ENCODE measurements at regions not wholly inside any gene's neighbourhood (a gene's known extent, or its start where the extent isn't known, plus 50 kb on each side); places are given as distances from the start of the nearest gene placed in this dataset.

DNA sequence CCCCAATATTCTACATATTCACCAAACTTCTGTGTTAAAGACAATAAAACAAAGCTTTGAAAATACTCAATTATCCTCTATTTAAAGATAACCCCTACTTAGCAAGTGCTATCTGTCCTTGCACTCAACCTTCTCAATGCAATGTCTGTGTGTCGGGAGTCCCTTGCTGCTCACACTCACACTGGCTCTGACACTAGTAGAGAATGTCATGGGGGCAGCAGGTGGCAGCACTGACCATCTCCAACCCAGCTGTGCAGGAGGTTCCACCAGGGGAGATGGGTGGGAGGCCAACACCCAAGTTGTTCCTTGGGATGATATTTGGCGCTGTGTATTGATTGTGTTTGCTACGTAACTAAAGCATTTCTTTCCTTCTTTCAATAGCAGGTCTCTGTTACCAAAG is 59.4 kb upstream of the SIMC1 start:
- H3K4me3 ChIP-seq (ENCODE audit: low read depth in 2 of 2, low read length in 2 of 2), result no peak overlapping the region
- in situ Hi-C loops (cut with HindIII; ENCODE audit: low pct_unique_long_range_greater_than_20kb, low sequenced_read_pairs) (no loop called here), intact Hi-C loops (cut with micrococcal nuclease; ENCODE audit: unreplicated experiment) (no loop called here)
- TF ChIP-seq POLR2AphosphoS5 (IDR thresholded peaks at IDR 0.05; ENCODE audit: low read depth, low read length) (no peak), SIN3A (IDR thresholded peaks at IDR 0.05; ENCODE audit: borderline replicate concordance, insufficient read depth, low read depth, low read length) (no peak), TCF7L2 (IDR thresholded peaks at IDR 0.05; ENCODE audit: low read depth, low read length) (no peak)
- TF ChIP-seq, protein P1, sequence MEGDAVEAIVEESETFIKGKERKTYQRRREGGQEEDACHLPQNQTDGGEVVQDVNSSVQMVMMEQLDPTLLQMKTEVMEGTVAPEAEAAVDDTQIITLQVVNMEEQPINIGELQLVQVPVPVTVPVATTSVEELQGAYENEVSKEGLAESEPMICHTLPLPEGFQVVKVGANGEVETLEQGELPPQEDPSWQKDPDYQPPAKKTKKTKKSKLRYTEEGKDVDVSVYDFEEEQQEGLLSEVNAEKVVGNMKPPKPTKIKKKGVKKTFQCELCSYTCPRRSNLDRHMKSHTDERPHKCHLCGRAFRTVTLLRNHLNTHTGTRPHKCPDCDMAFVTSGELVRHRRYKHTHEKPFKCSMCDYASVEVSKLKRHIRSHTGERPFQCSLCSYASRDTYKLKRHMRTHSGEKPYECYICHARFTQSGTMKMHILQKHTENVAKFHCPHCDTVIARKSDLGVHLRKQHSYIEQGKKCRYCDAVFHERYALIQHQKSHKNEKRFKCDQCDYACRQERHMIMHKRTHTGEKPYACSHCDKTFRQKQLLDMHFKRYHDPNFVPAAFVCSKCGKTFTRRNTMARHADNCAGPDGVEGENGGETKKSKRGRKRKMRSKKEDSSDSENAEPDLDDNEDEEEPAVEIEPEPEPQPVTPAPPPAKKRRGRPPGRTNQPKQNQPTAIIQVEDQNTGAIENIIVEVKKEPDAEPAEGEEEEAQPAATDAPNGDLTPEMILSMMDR (IDR thresholded peaks at IDR 0.05), result no peak
- TF ChIP-seq, protein P2, sequence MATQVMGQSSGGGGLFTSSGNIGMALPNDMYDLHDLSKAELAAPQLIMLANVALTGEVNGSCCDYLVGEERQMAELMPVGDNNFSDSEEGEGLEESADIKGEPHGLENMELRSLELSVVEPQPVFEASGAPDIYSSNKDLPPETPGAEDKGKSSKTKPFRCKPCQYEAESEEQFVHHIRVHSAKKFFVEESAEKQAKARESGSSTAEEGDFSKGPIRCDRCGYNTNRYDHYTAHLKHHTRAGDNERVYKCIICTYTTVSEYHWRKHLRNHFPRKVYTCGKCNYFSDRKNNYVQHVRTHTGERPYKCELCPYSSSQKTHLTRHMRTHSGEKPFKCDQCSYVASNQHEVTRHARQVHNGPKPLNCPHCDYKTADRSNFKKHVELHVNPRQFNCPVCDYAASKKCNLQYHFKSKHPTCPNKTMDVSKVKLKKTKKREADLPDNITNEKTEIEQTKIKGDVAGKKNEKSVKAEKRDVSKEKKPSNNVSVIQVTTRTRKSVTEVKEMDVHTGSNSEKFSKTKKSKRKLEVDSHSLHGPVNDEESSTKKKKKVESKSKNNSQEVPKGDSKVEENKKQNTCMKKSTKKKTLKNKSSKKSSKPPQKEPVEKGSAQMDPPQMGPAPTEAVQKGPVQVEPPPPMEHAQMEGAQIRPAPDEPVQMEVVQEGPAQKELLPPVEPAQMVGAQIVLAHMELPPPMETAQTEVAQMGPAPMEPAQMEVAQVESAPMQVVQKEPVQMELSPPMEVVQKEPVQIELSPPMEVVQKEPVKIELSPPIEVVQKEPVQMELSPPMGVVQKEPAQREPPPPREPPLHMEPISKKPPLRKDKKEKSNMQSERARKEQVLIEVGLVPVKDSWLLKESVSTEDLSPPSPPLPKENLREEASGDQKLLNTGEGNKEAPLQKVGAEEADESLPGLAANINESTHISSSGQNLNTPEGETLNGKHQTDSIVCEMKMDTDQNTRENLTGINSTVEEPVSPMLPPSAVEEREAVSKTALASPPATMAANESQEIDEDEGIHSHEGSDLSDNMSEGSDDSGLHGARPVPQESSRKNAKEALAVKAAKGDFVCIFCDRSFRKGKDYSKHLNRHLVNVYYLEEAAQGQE (IDR thresholded peaks at IDR 0.05; ENCODE audit: insufficient read depth in 1 of 2, low read depth in 2 of 2, low read length in 1 of 2), result no peak
- peaks cover 10% of the 10 kb centered on the region for H3K27me3 ChIP-seq (ENCODE audit: control insufficient read depth, insufficient read depth, low read length)
- ATAC-seq (no peak), DNase-seq (ENCODE audit: low read depth, low spot score) (no peak)
- H3K4me1 ChIP-seq (ENCODE audit: control insufficient read depth, insufficient read depth, low read length), result no peaks in the 10 kb centered on the region
- H3K9me3 ChIP-seq (ENCODE audit: control insufficient read depth, insufficient read depth, low read depth, low read length), result no peaks in the 10 kb centered on the region
- BruUV-seq (replicated peaks), result no TSS peak
- H3K36me3 ChIP-seq (ENCODE audit: control insufficient read depth, insufficient read depth, low read length), result no peaks in the 10 kb centered on the region
- no peak overlapping the region for H3K27ac ChIP-seq (ENCODE audit: low read length)
- ChIA-PET CTCF (interaction anchor here (0.5 kb wide), 1 partner anchor 57 kb away, joined by 3 read pairs; no protein-coding TSS in a partner anchor), POLR2A (no interaction called here)

DNA sequence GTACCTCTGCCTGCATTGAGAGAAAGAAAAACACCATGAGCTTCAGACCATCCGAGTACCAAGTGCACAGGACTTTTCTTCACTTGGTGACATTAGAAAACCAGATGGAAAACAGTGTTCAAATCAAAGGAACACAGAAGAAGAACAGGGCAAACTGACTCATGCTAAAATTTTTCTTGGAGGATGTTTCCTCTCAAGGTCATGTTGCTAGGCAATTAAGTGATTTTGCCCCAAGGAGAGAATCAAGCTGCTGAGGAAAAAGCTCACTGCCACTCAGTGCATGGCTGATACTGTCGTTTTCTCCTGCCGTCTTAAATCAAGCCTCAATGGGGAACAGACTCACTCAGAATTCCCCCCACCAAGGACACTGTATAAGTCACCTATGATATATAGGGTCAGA is 57.9 kb upstream of the SIMC1 start:
- Histone ChIP-seq H3K27ac (ENCODE audit: low read length) (no peak overlapping the region), H3K27me3 (ENCODE audit: control insufficient read depth, insufficient read depth, low read length) (peaks cover 10% of the 10 kb centered on the region), H3K36me3 (ENCODE audit: control insufficient read depth, insufficient read depth, low read length) (no peaks in the 10 kb centered on the region), H3K4me1 (ENCODE audit: control insufficient read depth, insufficient read depth, low read length) (peaks cover 2% of the 10 kb centered on the region; the same call in 1 of the 2 replicates), H3K4me3 (ENCODE audit: low read depth in 2 of 2, low read length in 2 of 2) (no peak overlapping the region), H3K9me3 (ENCODE audit: control insufficient read depth, insufficient read depth, low read depth, low read length) (no peaks in the 10 kb centered on the region)
- no TSS peak for BruUV-seq (replicated peaks)
- ChIA-PET POLR2A (no interaction called here), CTCF (no interaction called here)
- no peak for DNase-seq (ENCODE audit: low read depth, low spot score)
- TF ChIP-seq TCF7L2 (IDR thresholded peaks at IDR 0.05; ENCODE audit: low read depth, low read length) (no peak), POLR2AphosphoS5 (IDR thresholded peaks at IDR 0.05; ENCODE audit: low read depth, low read length) (no peak), SIN3A (IDR thresholded peaks at IDR 0.05; ENCODE audit: borderline replicate concordance, insufficient read depth, low read depth, low read length) (no peak)
- TF ChIP-seq, protein P2 (IDR thresholded peaks at IDR 0.05; ENCODE audit: insufficient read depth in 1 of 2, low read depth in 2 of 2, low read length in 1 of 2), result no peak
- TF ChIP-seq, protein P1 (IDR thresholded peaks at IDR 0.05), result no peak
- in situ Hi-C loops (cut with HindIII; ENCODE audit: low pct_unique_long_range_greater_than_20kb, low sequenced_read_pairs), result no loop called here
- ATAC-seq, result no peak
- intact Hi-C loops (cut with micrococcal nuclease; ENCODE audit: unreplicated experiment), result no loop called here

Measured in Panc1 (cell line).